Activated CD4-positive, alpha-beta T cell treated with anti-CD3 and anti-CD28 coated beads, Interleukin-2, amount 50 U/mL, for 48 hours (primary cell): ENCODE measurements at regions not wholly inside any gene's neighbourhood (a gene's known extent, or its start where the extent isn't known, plus 50 kb on each side); places are given as distances from the start of the nearest gene placed in this dataset.

ENCODE experiments used
- DNase-seq, 2 experiments: peaks; one replicate each; pipeline ENCODE4 v3.0.0-alpha.2; 2020

DNA sequence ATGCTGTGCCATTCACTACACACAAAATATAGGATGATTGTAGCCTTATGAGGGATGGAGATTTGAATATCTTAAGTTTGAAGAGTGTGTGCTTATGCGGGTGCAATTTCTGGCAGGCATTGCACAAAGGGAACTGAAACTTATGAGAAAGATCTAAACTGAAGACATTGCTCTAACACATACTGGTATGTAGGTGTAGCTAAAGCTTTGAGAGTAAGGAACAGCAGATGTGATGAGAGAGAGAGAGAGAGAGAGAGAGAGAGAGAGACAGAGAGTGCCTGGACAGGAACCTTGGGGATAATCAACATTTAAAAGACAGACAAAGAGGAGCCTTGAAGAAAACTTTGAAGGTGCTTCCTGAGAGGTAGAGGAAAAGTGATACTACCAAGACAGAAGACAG is 379.7 kb downstream of the SPRY1 start:
- DNase-seq: no peak

DNA sequence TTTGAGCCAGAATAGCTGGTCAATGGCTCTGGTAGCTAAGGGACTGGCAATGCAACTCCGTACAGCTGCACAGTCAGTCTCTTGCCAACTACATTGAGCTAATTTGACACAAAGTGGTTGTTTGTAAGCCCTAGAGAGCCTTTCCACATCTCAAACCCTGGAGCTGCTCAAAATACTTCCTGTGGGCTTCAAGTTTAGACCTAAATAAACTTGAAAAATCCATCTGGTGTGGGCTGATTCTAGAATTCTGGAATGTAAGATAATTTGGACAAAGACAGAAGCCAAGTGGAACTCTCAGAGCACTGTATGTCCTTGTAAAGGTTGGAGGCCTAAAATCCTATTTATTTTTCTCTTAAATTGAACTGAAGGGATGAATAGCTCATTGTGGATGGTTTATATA is 380.8 kb downstream of the SPRY1 start:
- DNase-seq: no peak

DNA sequence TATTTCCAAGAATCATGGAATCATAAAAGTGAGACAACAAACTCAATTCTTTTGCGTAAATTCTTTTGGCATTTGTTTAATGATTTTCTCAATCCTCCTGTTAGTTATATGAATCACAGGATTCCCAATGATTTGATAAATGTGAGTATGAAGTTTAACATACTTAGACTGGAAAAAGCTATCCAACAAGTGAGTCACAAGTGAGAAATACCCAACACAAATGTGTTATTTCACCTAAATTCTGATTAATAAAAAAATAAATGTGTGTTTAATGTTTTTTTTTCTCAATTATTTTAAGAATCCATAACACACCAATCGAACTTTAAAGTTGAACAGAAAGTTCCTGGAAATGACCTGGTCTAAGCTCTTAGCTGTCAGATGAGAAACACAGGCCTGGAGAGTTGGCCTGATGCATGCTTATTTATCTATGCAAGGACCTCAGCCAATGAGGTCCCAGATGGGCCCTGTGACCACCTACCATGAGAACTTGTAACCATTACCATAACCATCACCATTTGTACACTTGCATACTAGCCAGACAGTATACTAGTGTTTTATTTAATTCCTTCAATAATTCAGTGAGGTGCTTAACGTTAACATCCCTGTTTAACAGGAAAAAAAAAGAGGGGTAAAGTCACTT is 386.7 kb downstream of the SPRY1 start:
- no peak for DNase-seq

DNA sequence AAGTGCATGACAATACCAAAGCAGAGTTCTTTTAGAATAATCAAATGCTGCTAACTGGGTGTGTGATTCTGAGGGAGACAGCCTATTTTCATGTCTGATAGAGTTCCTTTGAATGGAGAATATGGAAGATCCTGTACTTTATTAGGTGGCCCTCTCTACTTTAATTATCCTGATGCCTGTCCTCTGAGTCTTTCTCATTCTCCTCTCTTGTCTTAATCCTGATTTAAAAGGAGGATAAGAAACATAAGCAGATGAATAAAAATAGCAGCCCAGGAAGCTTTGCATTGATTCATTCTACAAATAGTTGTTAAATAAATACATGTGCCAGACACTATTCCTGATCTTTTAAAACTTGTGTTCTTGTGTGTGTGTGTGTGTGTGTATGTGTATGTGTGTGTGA is 387.3 kb downstream of the SPRY1 start:
- no peak for DNase-seq

DNA sequence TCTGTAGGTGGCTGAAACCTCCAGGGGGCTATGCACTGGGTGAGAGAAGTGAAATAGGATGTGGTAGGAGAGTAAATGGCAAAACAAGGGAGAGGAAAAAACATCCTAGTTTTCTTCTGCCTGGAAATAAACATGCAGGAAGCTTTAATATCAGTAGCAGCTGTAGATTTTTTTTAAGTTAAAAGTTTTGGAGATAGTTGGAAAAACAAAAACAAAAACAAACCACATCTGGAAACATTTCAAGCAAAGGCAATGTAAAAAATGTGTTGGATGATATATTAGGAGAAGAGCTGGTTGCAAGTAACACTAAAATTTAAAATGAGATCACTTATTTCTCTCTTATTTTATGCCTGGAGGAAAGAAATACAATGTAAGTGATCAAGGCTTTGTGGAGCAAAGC is 388.0 kb downstream of the SPRY1 start:
- DNase-seq: no peak

DNA sequence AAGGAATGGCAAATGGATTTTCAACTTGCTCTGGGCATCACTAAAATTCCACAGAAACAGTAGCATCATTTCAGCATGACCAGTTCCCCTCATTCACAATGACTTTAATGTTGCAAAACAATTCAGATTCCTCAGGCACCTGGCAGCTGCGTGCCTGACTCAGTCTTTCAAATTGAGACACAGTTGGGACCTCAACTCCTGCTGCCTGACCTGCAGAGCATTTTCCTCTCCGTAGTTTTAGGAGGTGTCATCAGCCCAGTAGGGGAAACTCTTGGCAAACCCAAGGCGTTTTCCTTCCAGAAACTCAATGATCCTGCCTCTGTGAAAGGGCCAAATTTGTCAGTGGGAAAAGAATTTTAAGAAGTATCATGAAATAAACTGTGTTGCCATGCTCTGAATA is 388.9 kb downstream of the SPRY1 start:
- DNase-seq: no peak

DNA sequence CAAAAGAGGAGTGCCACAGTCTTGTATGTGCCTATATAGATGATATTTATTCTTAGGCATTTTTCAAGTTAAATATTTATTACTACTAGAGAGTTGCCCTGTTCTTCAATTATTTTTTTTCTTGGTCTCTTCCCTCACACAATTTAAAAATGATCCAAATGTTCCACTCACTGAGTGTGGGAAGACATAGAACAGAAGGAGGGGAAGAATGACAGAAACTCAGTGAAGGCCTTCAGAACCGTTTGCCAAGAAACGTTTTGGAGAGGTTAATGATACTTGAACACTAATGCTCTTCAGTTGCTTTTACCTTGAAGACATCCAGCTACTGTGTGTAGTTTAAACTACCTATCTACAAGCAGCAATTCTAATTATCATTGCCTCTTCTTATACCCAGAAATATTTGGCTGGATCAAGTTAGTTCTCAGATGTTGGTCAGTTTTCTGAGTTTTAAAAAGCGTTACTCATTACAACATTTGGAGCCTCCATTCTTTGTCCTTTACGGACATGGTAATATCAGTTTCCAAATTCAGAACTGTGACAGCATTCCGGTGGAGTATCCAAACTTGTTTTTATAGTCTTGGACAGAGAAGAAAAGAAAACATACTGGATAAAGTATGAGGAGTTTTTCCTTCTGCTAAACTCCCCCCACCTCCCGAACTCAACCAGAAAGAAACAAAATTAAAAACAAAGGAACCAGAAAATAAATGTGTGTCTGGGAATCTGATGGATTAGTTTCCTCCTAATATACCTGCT is 389.7 kb downstream of the SPRY1 start:
- no peak for DNase-seq

DNA sequence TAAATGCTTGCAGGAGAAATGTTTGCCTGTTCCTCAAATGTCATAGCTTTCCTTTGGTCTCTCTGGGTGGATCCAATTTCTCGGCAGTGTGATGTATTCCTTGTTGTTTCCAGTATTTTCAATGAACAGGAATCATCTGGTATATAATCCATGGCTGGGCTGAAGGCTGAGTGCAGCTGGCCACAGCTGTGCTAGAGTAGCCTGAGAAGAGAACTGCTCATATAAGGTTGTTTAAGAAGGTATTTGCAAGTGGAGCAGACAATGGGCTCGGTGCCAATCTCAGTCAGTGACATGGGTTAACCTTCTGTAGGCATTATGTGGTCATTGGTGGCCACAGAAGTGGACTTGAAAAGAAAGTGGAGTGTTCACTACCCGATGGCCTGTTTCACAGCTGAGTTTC is 390.3 kb downstream of the SPRY1 start:
- DNase-seq: no peak

DNA sequence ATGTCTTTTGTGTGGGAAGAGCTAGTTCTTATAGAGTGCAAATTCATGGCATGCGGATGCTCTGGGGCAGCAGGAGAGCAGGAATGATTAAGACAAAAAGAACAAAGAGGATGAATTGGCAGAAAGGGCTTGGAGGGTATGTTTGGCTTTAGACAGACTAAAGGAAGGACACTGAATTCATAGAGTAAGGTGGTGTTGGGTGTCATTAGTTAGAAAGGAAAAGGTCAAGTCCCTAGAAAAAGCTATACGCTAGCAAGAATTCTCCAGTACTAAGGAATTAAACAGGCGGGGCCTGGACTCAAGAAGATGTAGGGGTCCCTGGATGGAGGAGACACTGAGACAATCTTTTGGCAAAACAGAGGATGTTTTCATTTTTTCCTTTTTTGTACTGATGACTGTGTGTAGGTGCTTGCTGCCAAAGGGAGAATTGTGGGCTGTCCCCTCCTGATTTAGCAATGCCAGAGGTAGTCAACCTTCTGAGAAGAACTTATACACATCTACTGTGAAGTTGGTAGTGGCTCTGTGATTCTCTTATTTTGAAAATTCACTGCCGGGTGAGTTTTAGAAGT is 391.0 kb downstream of the SPRY1 start:
- DNase-seq: no peak

DNA sequence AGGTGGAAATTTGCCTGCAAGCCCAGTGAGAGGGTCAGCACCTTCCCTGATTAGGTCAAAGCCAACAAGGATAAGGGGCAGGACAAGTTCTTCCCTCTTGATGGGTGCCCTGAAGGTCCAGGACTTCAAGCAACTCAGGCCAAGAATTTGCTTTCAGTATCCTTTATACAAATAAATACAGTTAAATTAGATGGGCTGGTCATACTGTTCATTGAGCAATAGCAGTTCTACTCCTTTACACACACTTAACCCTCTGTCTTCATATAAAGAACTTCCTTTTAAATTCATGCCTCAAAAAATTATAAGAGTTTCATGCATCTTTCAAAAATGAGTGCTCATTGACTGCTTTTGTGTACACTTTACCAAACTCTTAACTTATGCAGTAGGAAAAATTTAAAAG is 392.0 kb downstream of the SPRY1 start:
- DNase-seq: no peak

DNA sequence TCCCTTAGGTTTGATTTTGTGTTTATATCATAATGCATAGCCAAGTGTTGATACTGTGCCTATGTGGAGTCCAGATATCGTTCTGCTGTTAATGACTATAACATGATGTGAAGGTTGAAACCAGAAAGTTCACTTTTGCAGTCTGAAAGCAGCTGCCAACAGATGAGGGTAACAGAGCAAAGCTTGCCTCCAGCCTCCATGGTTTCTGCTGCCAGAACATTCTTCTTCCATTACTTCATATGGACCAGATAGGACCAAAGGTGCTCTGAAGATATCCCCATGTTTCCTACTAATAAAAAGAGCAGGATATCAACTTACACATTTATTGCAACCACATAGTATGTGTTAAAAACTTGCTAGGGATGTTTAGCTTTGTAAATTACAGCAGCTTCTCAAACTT is 394.1 kb downstream of the SPRY1 start:
- no peak for DNase-seq

DNA sequence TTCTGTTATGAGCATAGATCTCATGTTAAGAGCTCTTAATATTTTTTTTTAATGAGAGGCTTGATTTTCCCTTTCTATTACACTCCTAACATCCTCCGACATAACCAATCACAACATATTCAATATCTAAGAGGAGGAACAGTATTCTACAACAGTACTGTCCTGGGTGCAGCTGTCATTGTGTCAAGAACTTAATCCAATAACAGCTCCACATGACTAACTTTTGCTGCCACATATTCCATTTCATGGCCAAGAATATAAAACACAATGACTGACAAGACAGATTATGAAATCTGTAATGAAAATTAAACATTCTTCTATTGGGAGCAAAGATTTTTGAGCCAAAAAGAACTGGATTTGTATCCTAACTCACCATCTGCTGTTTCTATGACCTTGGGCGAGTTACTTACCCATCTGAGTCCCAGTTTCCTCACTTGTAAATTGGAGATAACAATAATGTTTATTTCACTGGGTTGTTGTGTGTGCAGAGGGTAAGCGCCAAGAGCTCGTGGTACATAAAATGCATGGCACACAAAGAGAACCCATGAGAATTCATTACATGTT is 405.6 kb downstream of the SPRY1 start:
- no peak for DNase-seq

DNA sequence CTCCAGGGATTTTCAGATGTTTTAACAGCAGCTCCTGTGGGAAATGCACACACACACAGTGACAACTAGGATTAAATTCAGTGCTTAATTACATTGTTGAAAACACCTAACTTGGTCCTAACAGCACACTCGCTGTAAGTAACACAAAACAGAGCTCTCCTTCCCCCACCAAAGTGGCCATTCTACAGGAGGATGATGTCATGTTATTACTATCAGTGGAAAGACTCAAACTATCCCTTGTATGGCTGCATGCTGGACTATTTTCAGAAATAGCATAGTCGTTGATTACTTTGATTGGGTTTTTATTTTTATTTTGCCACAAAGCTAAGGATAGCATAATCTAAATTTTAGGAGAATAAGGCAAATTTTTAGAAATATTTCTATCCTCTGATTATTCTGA is 406.3 kb downstream of the SPRY1 start:
- no peak for DNase-seq

DNA sequence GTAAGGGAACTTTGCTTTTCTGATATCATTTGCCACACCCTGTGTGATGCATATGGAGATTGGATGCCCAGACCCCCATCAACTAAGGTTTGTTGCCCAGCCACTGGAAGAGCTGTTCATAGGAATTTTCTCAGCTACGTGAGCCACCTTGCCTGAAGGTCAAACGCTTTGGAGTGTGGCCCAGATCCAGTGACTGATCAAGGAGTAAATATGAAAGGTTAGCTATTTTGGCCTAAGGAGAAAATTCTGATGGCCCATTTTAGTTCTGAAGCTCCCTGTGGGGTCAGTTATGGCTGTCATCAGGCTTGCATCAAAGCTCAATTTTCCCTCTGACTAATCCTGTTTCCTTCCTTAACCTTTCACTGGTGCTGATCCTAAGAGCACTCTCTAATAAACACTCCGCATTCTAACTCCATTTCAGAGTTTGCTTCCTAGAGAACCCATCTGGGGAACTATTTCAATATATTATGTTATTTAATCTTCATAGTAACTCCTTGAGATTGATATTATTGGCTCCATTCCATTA is 407.7 kb downstream of the SPRY1 start:
- no peak for DNase-seq

DNA sequence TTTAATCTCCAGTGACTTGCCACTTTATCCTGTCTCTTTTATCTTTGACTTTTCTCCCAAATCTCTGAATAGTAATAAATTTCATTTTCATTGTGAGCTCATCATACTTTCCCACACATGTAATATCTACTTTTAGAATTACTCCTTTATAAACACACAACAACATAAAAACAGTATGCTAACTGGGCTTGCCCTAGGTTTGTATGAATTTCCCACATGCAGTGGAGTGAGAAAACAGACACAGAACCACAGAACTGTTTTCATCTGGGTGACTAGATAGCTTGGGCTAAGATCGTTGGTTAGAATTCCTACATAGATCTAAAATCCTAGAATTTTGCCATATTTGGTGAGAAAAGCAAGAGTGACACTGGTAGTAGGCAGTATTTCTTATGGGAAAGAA is 409.5 kb downstream of the SPRY1 start:
- DNase-seq: no peak

DNA sequence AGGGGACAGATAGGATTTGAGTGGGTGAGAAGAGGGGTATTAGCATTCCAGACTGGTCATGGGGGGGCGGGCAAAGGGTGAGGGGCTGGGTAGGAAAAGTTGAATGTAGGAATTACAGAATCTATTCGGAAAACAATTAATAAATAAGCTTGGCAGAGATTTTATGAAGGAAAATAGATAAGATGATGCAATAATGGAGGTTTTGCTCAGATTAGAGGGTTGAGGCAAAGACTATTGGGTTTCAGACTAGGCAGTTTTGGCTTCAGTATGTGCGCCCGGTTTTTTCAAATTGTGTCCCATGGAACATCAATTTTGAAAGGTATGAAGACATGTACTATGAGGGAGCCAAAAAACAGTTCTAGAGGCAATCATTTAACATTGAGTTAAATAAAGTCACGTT is 410.6 kb downstream of the SPRY1 start:
- DNase-seq: no peak

DNA sequence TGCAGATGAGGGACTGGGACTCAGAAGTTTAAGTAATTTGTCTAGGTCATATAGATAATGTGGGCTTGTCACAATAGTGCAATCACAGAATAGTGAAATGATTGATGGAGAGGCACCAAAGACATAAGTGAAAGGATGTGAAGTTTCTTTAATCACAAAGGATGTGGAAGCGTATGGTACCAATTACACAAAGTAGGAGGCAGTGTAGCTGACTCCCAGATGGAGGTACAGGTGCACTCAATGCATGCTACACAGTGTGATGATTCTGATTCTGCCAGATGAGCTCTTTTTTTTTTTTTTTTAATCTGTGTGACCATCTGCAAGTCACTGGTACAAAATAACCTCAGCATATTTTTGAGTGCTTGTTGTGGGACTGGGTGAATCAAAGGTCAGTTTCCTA is 411.3 kb downstream of the SPRY1 start:
- DNase-seq: no peak

DNA sequence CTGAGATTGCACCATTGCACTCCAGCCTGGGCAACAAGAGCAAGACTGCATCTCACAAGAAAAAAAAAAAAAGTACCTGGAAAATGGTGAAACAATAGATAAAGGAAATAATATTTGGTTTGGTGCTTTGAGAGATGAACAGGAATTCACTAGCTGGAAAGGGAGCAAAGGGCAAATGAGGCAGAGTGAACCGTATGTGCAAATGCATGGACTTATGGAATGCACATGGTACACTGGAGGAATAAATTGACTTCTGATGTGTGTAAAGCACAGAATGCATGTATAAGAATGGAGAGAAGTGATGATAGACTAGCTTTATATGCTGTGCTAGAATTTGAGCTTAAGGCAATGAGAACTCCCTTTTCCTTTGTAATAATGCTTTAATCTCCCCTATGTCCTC is 413.3 kb downstream of the SPRY1 start:
- DNase-seq: no peak

DNA sequence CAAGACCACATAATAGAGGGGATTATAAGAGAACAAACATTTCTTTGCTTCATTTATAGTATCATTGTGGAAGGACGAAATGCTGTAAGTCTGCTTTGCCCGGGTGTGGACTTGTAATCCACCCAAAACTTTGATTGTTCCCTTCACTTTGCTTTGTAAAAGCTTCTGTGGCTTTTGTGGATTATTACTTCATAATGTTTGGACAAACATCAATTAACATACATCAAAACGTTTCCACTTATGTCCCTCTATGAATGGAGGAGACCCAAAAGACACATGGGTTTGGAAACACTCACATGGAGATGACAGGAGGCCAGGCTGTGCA is 415.4 kb downstream of the SPRY1 start:
- no peak for DNase-seq

DNA sequence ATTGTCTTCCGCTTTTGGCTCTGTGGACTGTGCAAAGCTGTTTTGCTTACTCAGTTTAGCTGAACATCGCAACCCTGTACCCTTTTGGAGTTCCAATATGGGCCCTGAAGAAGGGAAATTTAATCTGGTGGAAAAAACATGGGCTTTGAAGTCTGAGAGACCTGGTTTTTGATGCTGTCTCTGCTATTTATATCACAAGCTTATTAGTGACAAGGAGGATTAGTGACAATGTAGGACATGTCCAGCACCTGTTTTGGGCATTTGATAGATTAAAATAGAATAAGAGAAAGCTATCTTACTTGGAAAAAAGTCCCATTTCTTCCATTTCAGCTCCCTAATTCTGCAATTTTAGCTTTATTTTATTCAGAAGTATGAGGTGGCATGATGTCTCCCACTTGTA is 417.3 kb downstream of the SPRY1 start:
- no peak for DNase-seq

DNA sequence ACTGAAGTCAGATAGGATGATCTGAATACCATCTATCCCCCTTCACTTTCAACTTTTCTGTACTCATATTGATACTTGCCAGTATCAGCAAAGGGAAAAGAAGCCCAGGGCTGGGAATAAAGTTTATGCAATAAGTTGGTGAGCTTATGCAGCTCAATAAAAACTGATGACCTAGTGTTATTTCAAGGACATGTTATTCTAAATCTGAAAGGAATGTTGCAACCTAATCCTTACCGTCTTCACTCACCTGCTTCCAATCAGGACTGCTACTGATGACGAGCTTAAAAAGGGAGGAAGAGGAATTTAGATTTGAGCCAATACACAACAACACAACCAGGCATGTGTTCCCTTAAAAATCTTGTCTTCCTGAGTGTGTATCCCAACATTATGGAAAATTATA is 419.9 kb downstream of the SPRY1 start:
- no peak for DNase-seq

DNA sequence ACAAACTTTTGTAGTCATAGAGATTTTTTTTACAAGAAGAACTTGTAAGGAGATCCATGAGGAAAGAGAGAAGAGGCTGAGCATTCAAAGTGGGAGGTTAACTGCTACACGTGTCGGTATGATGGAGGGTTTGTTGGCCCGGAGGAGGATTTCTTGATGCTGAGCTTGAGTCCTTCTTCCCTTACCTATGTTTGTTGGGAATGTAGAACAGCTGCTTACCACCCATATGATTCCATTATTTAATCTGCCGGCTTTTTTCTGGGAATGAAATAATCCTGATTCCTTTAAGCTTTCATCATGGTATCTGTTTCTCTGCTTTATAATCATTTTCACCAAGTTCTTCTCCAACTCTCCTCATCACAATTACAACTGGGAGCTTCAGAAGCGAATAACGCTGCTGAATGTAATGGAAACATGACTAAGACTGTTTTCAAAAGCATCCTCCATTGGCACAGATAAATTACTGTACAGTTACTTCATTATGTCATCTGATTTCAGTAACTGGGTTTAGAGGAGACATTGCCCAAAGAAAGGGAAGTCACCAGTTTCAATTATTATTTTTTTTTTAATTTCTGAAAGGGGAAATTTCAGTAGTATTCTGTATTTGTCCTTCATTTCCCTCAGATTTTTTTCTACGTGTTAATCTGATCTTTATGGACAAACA is 420.6 kb downstream of the SPRY1 start:
- DNase-seq: no peak

DNA sequence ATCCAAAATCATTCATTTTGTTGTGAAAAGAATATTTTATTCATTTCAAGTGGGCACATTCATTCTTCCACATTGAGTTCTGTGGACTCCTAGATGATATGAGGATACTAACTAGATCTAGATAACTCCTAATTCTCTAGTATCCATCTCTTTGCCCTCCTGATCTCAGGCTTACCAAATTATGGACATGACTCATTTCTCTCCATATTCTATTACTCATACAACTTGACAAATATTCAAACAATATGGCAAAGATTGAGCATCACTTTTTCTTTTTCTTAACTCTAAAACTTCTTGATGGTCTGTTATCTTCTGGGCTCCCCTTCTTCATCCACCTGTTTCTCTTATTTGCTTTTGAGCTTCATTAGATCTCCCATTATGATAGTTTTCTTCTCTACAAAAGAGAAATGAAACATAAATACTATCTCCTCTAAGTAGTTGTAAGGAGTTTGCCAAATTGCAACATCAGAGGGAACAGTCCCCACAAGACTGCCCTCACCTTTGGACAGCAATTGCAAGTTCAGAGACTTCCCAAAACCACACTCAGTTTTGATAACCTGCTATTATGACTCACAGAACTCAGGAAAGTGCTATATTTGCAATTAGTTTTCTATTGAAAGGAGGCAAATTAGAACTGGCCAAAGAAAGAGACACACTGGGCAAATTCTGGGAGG is 422.9 kb downstream of the SPRY1 start:
- DNase-seq: no peak
